ENCODE measurements at regions not wholly inside any gene's neighbourhood (a gene's known extent, or its start where the extent isn't known, plus 50 kb on each side); places are given as distances from the start of the nearest gene placed in this dataset.
"Not testable (repeated sequence)": the region's sequence is repeated elsewhere in the genome, so short reads cannot be mapped to it uniquely, and the experiment has no call there.

- no peaks in the 10 kb centered on the region for H3K9me3 Mint-ChIP-seq
- ChIA-PET POLR2A (no interaction called here), CTCF (no interaction called here)
- no peaks in the 10 kb centered on the region for H3K36me3 Mint-ChIP-seq (ENCODE audit: low read depth)
- no peak overlapping the region for H3K27ac Mint-ChIP-seq
- H3K4me1 Mint-ChIP-seq: peaks cover 4% of the 10 kb centered on the region
- peak; percentile 14 for DNase-seq
- no peaks in the 10 kb centered on the region for H3K27me3 Mint-ChIP-seq
- H3K4me3 Mint-ChIP-seq: no peak overlapping the region
These were observed 64.6 kb upstream of the PRR23C start for GRCh38 chr3:139109271-139109670.

GRCh38 chr3:139110072-139110830 is 65.6 kb upstream of the PRR23C start:
- Mint-ChIP-seq H3K27me3 (no peaks in the 10 kb centered on the region), H3K36me3 (ENCODE audit: low read depth) (no peaks in the 10 kb centered on the region), H3K4me3 (no peak overlapping the region), H3K9me3 (no peaks in the 10 kb centered on the region), H3K27ac (no peak overlapping the region), H3K4me1 (peaks cover 4% of the 10 kb centered on the region)
- ChIA-PET POLR2A (no interaction called here), CTCF (interaction anchor here (1.0 to 4.3 kb wide), 4 partner anchors 17 to 220 kb away, joined by 3 to 74 read pairs (median 4); no protein-coding TSS in a partner anchor)
- DNase-seq: peak; percentile 12

GRCh38 chr3:139110929-139111328 is 66.2 kb upstream of the PRR23C start:
- POLR2A ChIA-PET: interaction anchor here (2.4 kb wide), 1 partner anchor 218 kb away, joined by 10 read pairs; no protein-coding TSS in a partner anchor
- not testable (repeated sequence) for H3K4me3 Mint-ChIP-seq; DNase-seq; H3K36me3 Mint-ChIP-seq (ENCODE audit: low read depth); H3K9me3 Mint-ChIP-seq; H3K4me1 Mint-ChIP-seq; H3K27ac Mint-ChIP-seq; H3K27me3 Mint-ChIP-seq
- CTCF ChIA-PET: interaction anchor here (1.0 to 4.3 kb wide), 7 partner anchors 16 to 232 kb away, joined by 3 to 74 read pairs (median 3); no protein-coding TSS in a partner anchor

GRCh38 chr3:139111392-139112229 is 66.9 kb upstream of the PRR23C start:
- H3K9me3 Mint-ChIP-seq: no peaks in the 10 kb centered on the region
- no peak overlapping the region for H3K27ac Mint-ChIP-seq
- peak; percentile 66 for DNase-seq
- H3K36me3 Mint-ChIP-seq (ENCODE audit: low read depth): no peaks in the 10 kb centered on the region
- ChIA-PET POLR2A (interaction anchor here (1.4 to 2.4 kb wide), 2 partner anchors 191 to 217 kb away, joined by 4 to 10 read pairs; no protein-coding TSS in a partner anchor), CTCF (interaction anchor here (0.6 to 4.3 kb wide), 27 partner anchors 7 to 278 kb away, joined by 3 to 74 read pairs (median 4); partner anchors contain the start of gene COPB2)
- H3K4me1 Mint-ChIP-seq: peaks cover 4% of the 10 kb centered on the region
- no peak overlapping the region for H3K4me3 Mint-ChIP-seq
- no peaks in the 10 kb centered on the region for H3K27me3 Mint-ChIP-seq

GRCh38 chr3:139112230-139112558 is 67.5 kb upstream of the PRR23C start:
- POLR2A ChIA-PET: interaction anchor here (1.1 to 2.4 kb wide), 3 partner anchors 190 to 278 kb away, joined by 3 to 10 read pairs (median 4); partner anchors contain the start of gene COPB2
- Mint-ChIP-seq H3K4me3 (no peak overlapping the region), H3K4me1 (peaks cover 4% of the 10 kb centered on the region), H3K27me3 (no peaks in the 10 kb centered on the region), H3K9me3 (no peaks in the 10 kb centered on the region), H3K27ac (no peak overlapping the region), H3K36me3 (ENCODE audit: low read depth) (no peaks in the 10 kb centered on the region)
- DNase-seq: no peak
- CTCF ChIA-PET: interaction anchor here (0.6 to 4.3 kb wide), 23 partner anchors 8 to 277 kb away, joined by 3 to 74 read pairs (median 4); partner anchors contain the start of gene COPB2

GRCh38 chr3:139113231-139113992 is 68.7 kb upstream of the PRR23C start:
- ChIA-PET POLR2A (interaction anchor here (1.1 to 2.4 kb wide), 2 partner anchors 215 to 276 kb away, joined by 3 to 10 read pairs; partner anchors contain the start of gene COPB2), CTCF (interaction anchor here (1.2 to 4.3 kb wide), 8 partner anchors 8 to 228 kb away, joined by 3 to 74 read pairs (median 6); no protein-coding TSS in a partner anchor)
- Mint-ChIP-seq H3K27me3 (no peaks in the 10 kb centered on the region), H3K4me1 (peaks cover 4% of the 10 kb centered on the region), H3K9me3 (no peaks in the 10 kb centered on the region), H3K27ac (no peak overlapping the region), H3K36me3 (ENCODE audit: low read depth) (no peaks in the 10 kb centered on the region), H3K4me3 (no peak overlapping the region)
- DNase-seq: peak; percentile 28

- CTCF ChIA-PET: interaction anchor here (1.5 to 4.3 kb wide), 3 partner anchors 11 to 216 kb away, joined by 3 to 74 read pairs (median 12); no protein-coding TSS in a partner anchor
- Mint-ChIP-seq H3K4me1 (peaks cover 4% of the 10 kb centered on the region), H3K27ac (no peak overlapping the region)
These were observed 69.3 kb upstream of the PRR23C start for GRCh38 chr3:139113993-139114375.

GRCh38 chr3:139116631-139117030 is 71.9 kb upstream of the PRR23C start:
- POLR2A ChIA-PET; H3K36me3 Mint-ChIP-seq (ENCODE audit: low read depth); H3K4me3 Mint-ChIP-seq; DNase-seq; H3K27me3 Mint-ChIP-seq; H3K27ac Mint-ChIP-seq; H3K9me3 Mint-ChIP-seq; H3K4me1 Mint-ChIP-seq: not testable (repeated sequence)
- CTCF ChIA-PET: interaction anchor here (1.1 kb wide), 1 partner anchor 212 kb away, joined by 3 read pairs; no protein-coding TSS in a partner anchor

More at GRCh38 chr3:139113993-139114375, 69.3 kb upstream of the PRR23C start:
- Mint-ChIP-seq H3K9me3 (no peaks in the 10 kb centered on the region), H3K27me3 (no peaks in the 10 kb centered on the region), H3K36me3 (ENCODE audit: low read depth) (no peaks in the 10 kb centered on the region), H3K4me3 (no peak overlapping the region)
- POLR2A ChIA-PET: no interaction called here
- no peak for DNase-seq

GRCh38 chr3:139117136-139117675 is 72.5 kb upstream of the PRR23C start:
- no peaks in the 10 kb centered on the region for H3K27me3 Mint-ChIP-seq
- ChIA-PET POLR2A (no interaction called here), CTCF (interaction anchor here (1.1 kb wide), 1 partner anchor 212 kb away, joined by 3 read pairs; no protein-coding TSS in a partner anchor)
- H3K4me3 Mint-ChIP-seq: no peak overlapping the region
- no peak for DNase-seq
- no peak overlapping the region for H3K27ac Mint-ChIP-seq
- H3K36me3 Mint-ChIP-seq (ENCODE audit: low read depth): no peaks in the 10 kb centered on the region
- peaks cover 5% of the 10 kb centered on the region for H3K4me1 Mint-ChIP-seq
- H3K9me3 Mint-ChIP-seq: no peaks in the 10 kb centered on the region

- H3K36me3 Mint-ChIP-seq (ENCODE audit: low read depth): no peaks in the 10 kb centered on the region
- no peaks in the 10 kb centered on the region for H3K27me3 Mint-ChIP-seq
- POLR2A ChIA-PET: no interaction called here
- peaks cover 5% of the 10 kb centered on the region for H3K4me1 Mint-ChIP-seq
- H3K9me3 Mint-ChIP-seq: no peaks in the 10 kb centered on the region
- H3K4me3 Mint-ChIP-seq: no peak overlapping the region
- no peak overlapping the region for H3K27ac Mint-ChIP-seq
- DNase-seq: no peak
- CTCF ChIA-PET: interaction anchor here (1.1 kb wide), 1 partner anchor 211 kb away, joined by 3 read pairs; no protein-coding TSS in a partner anchor
These were observed 73.4 kb upstream of the PRR23C start for GRCh38 chr3:139117883-139118760.

GRCh38 chr3:139118835-139119234 is 74.1 kb upstream of the PRR23C start:
- peak; percentile 14 for DNase-seq
- CTCF ChIA-PET: no interaction called here
- Mint-ChIP-seq H3K27me3 (no peaks in the 10 kb centered on the region), H3K36me3 (ENCODE audit: low read depth) (no peaks in the 10 kb centered on the region), H3K4me3 (no peak overlapping the region), H3K27ac (no peak overlapping the region), H3K4me1 (peaks cover 5% of the 10 kb centered on the region), H3K9me3 (no peaks in the 10 kb centered on the region)
- POLR2A ChIA-PET: no interaction called here

All from activated CD4-positive, alpha-beta memory T cell treated with anti-CD3 and anti-CD28 coated beads, Interleukin-2, amount 10 ng/mL, durations not matched to agents 7 days and 5 days (primary cell).